Ascending aorta (tissue), 2 donors: ENCODE measurements at regions not wholly inside any gene's neighbourhood (a gene's known extent, or its start where the extent isn't known, plus 50 kb on each side); places are given as distances from the start of the nearest gene placed in this dataset.

ENCODE experiments used
- DNase-seq, 2 donors: peaks; one replicate each; pipeline ENCODE4 v3.0.0-alpha.2; 2019; ENCODE audit warnings: low spot score in 2 of 2
- H3K27ac ChIP-seq, 2 donors: fragments of 200-600 bp; sonication (generic); one replicate each; pipeline ENCODE4 v1.5.1; 2016 to 2017; ENCODE audit warnings: mild to moderate bottlenecking in 1 of 2
- H3K27me3 ChIP-seq: fragments of 200-600 bp; sonication (generic); one replicate; pipeline ENCODE4 v1.5.1; 2017
- H3K36me3 ChIP-seq, 2 donors: fragments of 200-600 bp; sonication (generic); one replicate each; pipeline ENCODE4 v1.5.1; 2016
- H3K4me1 ChIP-seq, 2 donors: fragments of 200-600 bp; sonication (generic); one replicate each; pipeline ENCODE4 v1.5.1; 2016 to 2017; ENCODE audit warnings: mild to moderate bottlenecking in 1 of 2
- H3K4me3 ChIP-seq, 2 donors: fragments of 200-600 bp; sonication (generic); one replicate each; pipeline ENCODE4 v1.5.1; 2016 to 2017; ENCODE audit warnings: mild to moderate bottlenecking in 1 of 2
- H3K9me3 ChIP-seq, 2 donors: fragments of 200-600 bp; sonication (generic); one replicate each; pipeline ENCODE4 v1.5.1; 2016
- CTCF ChIP-seq, 3 experiments: fragments of 200-600 bp in 2 of 3; fragments of 450-650 bp in 1 of 3; sonication (generic) in 2 of 3; IDR thresholded peaks; one replicate each; pipeline ENCODE4 v1.5.1; 2016 to 2019; ENCODE audit warnings: antibody characterized with exemption in 3 of 3, mild to moderate bottlenecking in 1 of 3, moderate library complexity in 1 of 3
- intact Hi-C: fragments of 100-400 bp; cut with DNase I; formaldehyde crosslinking; loops from one replicate; pipeline ENCODE4 v1.15.1; 2023

- no peak overlapping the region for H3K27ac ChIP-seq
- DNase-seq, result no peak
- H3K9me3 ChIP-seq, result no peaks in the 10 kb centered on the region
- H3K27me3 ChIP-seq, result no peaks in the 10 kb centered on the region
- H3K4me1 ChIP-seq, result no peaks in the 10 kb centered on the region
- H3K36me3 ChIP-seq, result no peaks in the 10 kb centered on the region
- no peak for TF ChIP-seq CTCF (IDR thresholded peaks at IDR 0.05)
- no peak overlapping the region for H3K4me3 ChIP-seq
- intact Hi-C loops, result no loop called here
Observed at GRCh38 chr1:81467383-81467782, 333.4 kb upstream of the ADGRL2 start.

- H3K27me3 ChIP-seq, result no peaks in the 10 kb centered on the region
- H3K36me3 ChIP-seq, result no peaks in the 10 kb centered on the region
- no peak overlapping the region for H3K27ac ChIP-seq
- TF ChIP-seq CTCF (IDR thresholded peaks at IDR 0.05), result no peak
- H3K4me3 ChIP-seq, result no peak overlapping the region
- intact Hi-C loops, result no loop called here
- H3K4me1 ChIP-seq, result no peaks in the 10 kb centered on the region
- H3K9me3 ChIP-seq, result no peaks in the 10 kb centered on the region
- DNase-seq, result no peak
Observed at GRCh38 chr1:81466961-81467360, 333.8 kb upstream of the ADGRL2 start.

- Histone ChIP-seq H3K4me3 (no peak overlapping the region), H3K36me3 (no peaks in the 10 kb centered on the region), H3K27me3 (no peaks in the 10 kb centered on the region), H3K27ac (no peak overlapping the region), H3K4me1 (no peaks in the 10 kb centered on the region), H3K9me3 (no peaks in the 10 kb centered on the region)
- DNase-seq, result no peak
- intact Hi-C loops, result no loop called here
- TF ChIP-seq CTCF (IDR thresholded peaks at IDR 0.05), result no peak
Observed at GRCh38 chr1:81463936-81464837, 336.5 kb upstream of the ADGRL2 start.

- no peaks in the 10 kb centered on the region for H3K36me3 ChIP-seq
- no peaks in the 10 kb centered on the region for H3K27me3 ChIP-seq
- TF ChIP-seq CTCF (IDR thresholded peaks at IDR 0.05), result no peak
- H3K4me1 ChIP-seq, result no peaks in the 10 kb centered on the region
- intact Hi-C loops, result no loop called here
- no peak for DNase-seq
- no peaks in the 10 kb centered on the region for H3K9me3 ChIP-seq
- no peak overlapping the region for H3K27ac ChIP-seq
- no peak overlapping the region for H3K4me3 ChIP-seq
Observed at GRCh38 chr1:81459043-81459442, 341.7 kb upstream of the ADGRL2 start.

GRCh38 chr1:81458186-81458585, 342.5 kb upstream of the ADGRL2 start:
- no peak overlapping the region for H3K4me3 ChIP-seq
- intact Hi-C loops, result no loop called here
- H3K27me3 ChIP-seq, result no peaks in the 10 kb centered on the region
- H3K4me1 ChIP-seq, result no peaks in the 10 kb centered on the region
- H3K36me3 ChIP-seq, result no peaks in the 10 kb centered on the region
- H3K9me3 ChIP-seq, result no peaks in the 10 kb centered on the region
- no peak overlapping the region for H3K27ac ChIP-seq
- no peak for DNase-seq
- TF ChIP-seq CTCF (IDR thresholded peaks at IDR 0.05), result no peak
